ENCODE measurements at regions not wholly inside any gene's neighbourhood (a gene's known extent, or its start where the extent isn't known, plus 50 kb on each side); places are given as distances from the start of the nearest gene placed in this dataset.
"Not testable (repeated sequence)": the region's sequence is repeated elsewhere in the genome, so short reads cannot be mapped to it uniquely, and the experiment has no call there.

DNA sequence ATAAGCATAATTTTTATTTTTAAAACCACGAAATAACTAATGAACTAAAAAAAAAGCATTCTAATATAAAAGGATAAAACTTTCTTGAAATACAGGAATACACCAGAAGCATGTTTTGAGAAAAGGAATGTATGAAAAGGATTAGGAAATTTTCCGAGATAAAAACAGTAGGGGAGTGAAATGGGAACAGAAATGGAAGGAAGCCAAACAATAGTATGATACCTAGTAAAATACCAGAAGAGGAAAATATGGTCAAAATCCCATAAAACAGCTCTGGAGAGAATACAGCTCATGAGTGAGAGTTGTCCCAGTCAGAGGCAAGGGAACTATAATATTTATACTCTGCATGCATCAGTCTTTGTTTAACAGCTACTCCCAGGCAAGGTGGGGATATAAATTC, 1016.2 kb downstream of the SLC6A15 start:
- no peak overlapping the region for H3K27ac ChIP-seq (ENCODE audit: low read depth in 2 of 2, low read length in 1 of 2)
- no peaks in the 10 kb centered on the region for H3K4me1 ChIP-seq (ENCODE audit: control insufficient read depth in 2 of 2, insufficient read depth in 2 of 2, low read length in 1 of 2)
- H3K9me3 ChIP-seq (ENCODE audit: control insufficient read depth in 2 of 2, insufficient read depth in 1 of 2, low read depth in 1 of 2, low read length in 1 of 2) = no peaks in the 10 kb centered on the region
- no peaks in the 10 kb centered on the region for H3K27me3 ChIP-seq (ENCODE audit: control insufficient read depth in 1 of 2, insufficient read depth in 2 of 2, low read length in 2 of 2)
- 51 to 59% methylated on average over 2 of the region's 2 CpGs for WGBS, 2 donors
- H3K4me3 ChIP-seq (ENCODE audit: low read depth in 1 of 2, low read length in 2 of 2) = no peak overlapping the region
- H3K36me3 ChIP-seq (ENCODE audit: control insufficient read depth in 2 of 2, insufficient read depth in 2 of 2, low read length in 1 of 2) = no peaks in the 10 kb centered on the region

DNA sequence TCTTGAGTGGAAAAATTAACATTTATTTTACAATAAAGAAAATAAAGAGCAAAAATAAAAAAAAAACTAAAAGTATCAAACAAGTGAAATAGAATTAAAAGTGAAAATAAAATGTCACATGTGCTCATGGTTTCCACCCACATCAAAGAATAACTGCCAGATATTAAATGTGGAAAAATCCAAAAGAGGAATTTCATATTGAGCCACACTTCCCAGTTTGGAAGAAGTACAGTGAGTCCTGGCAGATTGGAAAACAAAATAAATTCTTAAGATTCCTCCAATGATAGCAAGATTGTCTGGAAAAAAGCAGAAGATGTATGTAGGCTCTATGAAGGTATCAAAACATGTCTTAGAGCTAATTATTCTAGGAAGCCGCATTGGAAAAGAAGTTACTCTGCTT, 1019.5 kb downstream of the SLC6A15 start:
- Histone ChIP-seq H3K27me3 (ENCODE audit: control insufficient read depth in 1 of 2, insufficient read depth in 2 of 2, low read length in 2 of 2) (no peaks in the 10 kb centered on the region), H3K27ac (ENCODE audit: low read depth in 2 of 2, low read length in 1 of 2) (no peak overlapping the region), H3K9me3 (ENCODE audit: control insufficient read depth in 2 of 2, insufficient read depth in 1 of 2, low read depth in 1 of 2, low read length in 1 of 2) (no peaks in the 10 kb centered on the region), H3K36me3 (ENCODE audit: control insufficient read depth in 2 of 2, insufficient read depth in 2 of 2, low read length in 1 of 2) (no peaks in the 10 kb centered on the region), H3K4me3 (ENCODE audit: low read depth in 1 of 2, low read length in 2 of 2) (no peak overlapping the region), H3K4me1 (ENCODE audit: control insufficient read depth in 2 of 2, insufficient read depth in 2 of 2, low read length in 1 of 2) (no peaks in the 10 kb centered on the region)
- WGBS, 2 donors = 3 to 48% methylated on average over 1 of the region's 1 CpG

DNA sequence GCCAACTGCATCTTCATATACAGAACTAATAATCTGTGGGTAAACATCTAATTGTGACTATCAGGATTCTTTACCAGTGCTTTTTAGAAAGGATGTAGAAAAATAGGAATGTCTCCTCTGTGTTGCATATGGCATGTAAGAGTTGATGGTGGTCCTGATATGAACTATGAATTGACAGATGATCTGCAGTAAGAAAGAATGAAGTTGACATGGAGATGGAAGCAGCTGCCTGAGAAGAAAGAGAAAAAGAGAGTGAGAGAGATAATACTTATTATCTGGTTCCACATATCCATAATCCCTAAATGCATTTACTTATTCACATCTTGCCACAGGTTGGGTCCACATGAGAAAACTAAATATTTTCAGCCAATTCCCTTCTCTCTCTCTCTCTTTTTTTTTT, 1022.9 kb downstream of the SLC6A15 start:
- Histone ChIP-seq H3K27ac (ENCODE audit: low read depth in 2 of 2, low read length in 1 of 2) (no peak overlapping the region), H3K36me3 (ENCODE audit: control insufficient read depth in 2 of 2, insufficient read depth in 2 of 2, low read length in 1 of 2) (no peaks in the 10 kb centered on the region), H3K9me3 (ENCODE audit: control insufficient read depth in 2 of 2, insufficient read depth in 1 of 2, low read depth in 1 of 2, low read length in 1 of 2) (no peaks in the 10 kb centered on the region), H3K4me3 (ENCODE audit: low read depth in 1 of 2, low read length in 2 of 2) (no peak overlapping the region), H3K4me1 (ENCODE audit: control insufficient read depth in 2 of 2, insufficient read depth in 2 of 2, low read length in 1 of 2) (no peaks in the 10 kb centered on the region), H3K27me3 (ENCODE audit: control insufficient read depth in 1 of 2, insufficient read depth in 2 of 2, low read length in 2 of 2) (no peaks in the 10 kb centered on the region)

DNA sequence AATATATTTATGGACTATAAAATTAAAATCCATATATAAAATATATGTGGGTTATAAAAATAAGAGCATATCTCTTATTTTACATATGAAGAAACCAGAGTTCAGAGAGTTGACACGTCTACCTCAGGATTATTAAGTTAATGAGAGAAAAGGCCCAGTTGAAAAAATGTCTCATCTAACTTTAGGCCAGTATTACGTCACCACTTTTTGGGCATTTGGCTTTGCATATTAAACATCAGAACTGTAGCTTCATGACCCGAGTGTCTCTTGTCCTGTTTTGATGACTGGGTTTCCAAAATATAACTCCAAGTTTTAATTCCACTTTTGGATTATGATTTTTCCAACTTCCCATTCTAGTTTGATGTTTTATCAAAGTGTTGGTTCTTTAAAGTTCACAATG, 1026.1 kb downstream of the SLC6A15 start:
- no peaks in the 10 kb centered on the region for H3K27me3 ChIP-seq (ENCODE audit: control insufficient read depth in 1 of 2, insufficient read depth in 2 of 2, low read length in 2 of 2)
- no peak overlapping the region for H3K4me3 ChIP-seq (ENCODE audit: low read depth in 1 of 2, low read length in 2 of 2)
- no peak overlapping the region for H3K27ac ChIP-seq (ENCODE audit: low read depth in 2 of 2, low read length in 1 of 2)
- no peaks in the 10 kb centered on the region for H3K4me1 ChIP-seq (ENCODE audit: control insufficient read depth in 2 of 2, insufficient read depth in 2 of 2, low read length in 1 of 2)
- no peaks in the 10 kb centered on the region for H3K9me3 ChIP-seq (ENCODE audit: control insufficient read depth in 2 of 2, insufficient read depth in 1 of 2, low read depth in 1 of 2, low read length in 1 of 2)
- H3K36me3 ChIP-seq (ENCODE audit: control insufficient read depth in 2 of 2, insufficient read depth in 2 of 2, low read length in 1 of 2) = no peaks in the 10 kb centered on the region
- 70 to 79% methylated on average over 3 of the region's 3 CpGs for WGBS, 2 donors

DNA sequence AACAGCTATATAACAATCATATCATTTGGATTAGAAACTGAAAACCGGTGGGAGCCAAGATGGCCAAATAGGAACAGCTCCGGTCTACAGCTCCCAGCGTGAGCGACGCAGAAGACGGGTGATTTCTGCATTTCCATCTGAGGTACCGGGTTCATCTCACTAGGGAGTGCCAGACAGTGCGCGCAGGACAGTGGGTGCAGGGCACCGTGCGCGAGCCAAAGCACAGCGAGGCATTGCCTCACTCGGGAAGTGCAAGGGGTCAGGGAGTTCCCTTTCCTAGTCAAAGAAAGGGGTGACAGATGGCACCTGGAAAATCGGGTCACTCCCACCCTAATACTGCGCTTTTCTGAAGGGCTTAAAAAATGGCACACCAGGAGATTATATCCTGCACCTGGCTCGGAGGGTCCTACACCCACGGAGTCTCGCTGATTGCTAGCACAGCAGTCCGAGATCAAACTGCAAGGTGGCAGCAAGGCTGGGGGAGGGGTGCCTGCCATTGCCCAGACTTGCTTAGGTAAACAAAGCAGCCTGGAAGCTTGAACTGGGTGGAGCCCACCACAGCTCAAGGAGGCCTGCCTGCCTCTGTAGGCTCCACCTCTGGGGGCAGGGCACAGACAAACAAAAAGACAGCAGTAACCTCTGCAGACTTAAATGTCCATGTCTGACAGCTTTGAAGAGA, 1041.5 kb downstream of the SLC6A15 start:
- not testable (repeated sequence) for H3K27ac ChIP-seq (ENCODE audit: low read depth in 2 of 2, low read length in 1 of 2); H3K4me3 ChIP-seq (ENCODE audit: low read depth in 1 of 2, low read length in 2 of 2); H3K27me3 ChIP-seq (ENCODE audit: control insufficient read depth in 1 of 2, insufficient read depth in 2 of 2, low read length in 2 of 2); H3K4me1 ChIP-seq (ENCODE audit: control insufficient read depth in 2 of 2, insufficient read depth in 2 of 2, low read length in 1 of 2); H3K36me3 ChIP-seq (ENCODE audit: control insufficient read depth in 2 of 2, insufficient read depth in 2 of 2, low read length in 1 of 2); H3K9me3 ChIP-seq (ENCODE audit: control insufficient read depth in 2 of 2, insufficient read depth in 1 of 2, low read depth in 1 of 2, low read length in 1 of 2)
- 94% methylated on average over 20 of the region's 20 CpGs for WGBS, 2 donors

DNA sequence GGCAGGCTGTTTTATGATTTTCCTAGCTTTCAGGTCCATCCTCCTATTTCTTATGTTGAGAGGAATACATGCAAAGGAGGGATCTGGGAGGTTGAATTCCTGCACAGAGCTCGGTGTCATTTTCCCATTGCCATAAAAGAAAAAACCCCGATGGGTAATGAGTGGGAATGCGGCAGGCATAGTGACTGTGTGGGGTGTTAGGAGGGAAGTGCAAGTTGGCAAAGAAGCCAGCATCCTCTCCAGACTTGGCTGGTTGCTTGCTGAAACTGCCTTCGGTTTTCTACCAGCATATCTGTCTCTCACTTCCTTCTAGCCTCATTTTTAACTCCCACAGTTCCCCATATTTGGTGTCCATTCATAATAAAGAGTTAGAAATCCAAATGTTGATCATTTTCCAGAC, 1046.1 kb downstream of the SLC6A15 start:
- no peaks in the 10 kb centered on the region for H3K36me3 ChIP-seq (ENCODE audit: control insufficient read depth in 2 of 2, insufficient read depth in 2 of 2, low read length in 1 of 2)
- no peaks in the 10 kb centered on the region for H3K9me3 ChIP-seq (ENCODE audit: control insufficient read depth in 2 of 2, insufficient read depth in 1 of 2, low read depth in 1 of 2, low read length in 1 of 2)
- no peaks in the 10 kb centered on the region for H3K27me3 ChIP-seq (ENCODE audit: control insufficient read depth in 1 of 2, insufficient read depth in 2 of 2, low read length in 2 of 2)
- no peak overlapping the region for H3K4me3 ChIP-seq (ENCODE audit: low read depth in 1 of 2, low read length in 2 of 2)
- no peak overlapping the region for H3K27ac ChIP-seq (ENCODE audit: low read depth in 2 of 2, low read length in 1 of 2)
- WGBS, 2 donors = 80 to 87% methylated on average over 4 of the region's 4 CpGs
- no peaks in the 10 kb centered on the region for H3K4me1 ChIP-seq (ENCODE audit: control insufficient read depth in 2 of 2, insufficient read depth in 2 of 2, low read length in 1 of 2)

DNA sequence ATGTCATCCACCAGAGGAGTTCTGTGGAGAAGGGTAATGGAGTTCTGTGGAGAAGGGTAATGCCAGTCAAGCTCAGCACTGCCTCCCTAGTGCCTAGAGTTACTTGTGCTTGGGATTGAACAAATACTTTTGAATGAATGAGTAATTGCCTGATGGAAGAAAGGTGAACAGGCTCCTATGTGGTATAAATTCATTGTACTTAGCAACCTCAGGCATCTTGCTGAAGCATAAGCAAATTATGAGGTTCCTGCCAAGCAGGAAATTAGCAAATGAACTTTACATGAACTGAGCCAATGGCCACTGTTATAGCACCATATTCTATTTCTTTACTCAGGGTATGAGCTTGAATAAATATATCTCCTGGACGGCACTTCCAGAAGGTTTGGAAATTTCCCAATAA, 1047.2 kb downstream of the SLC6A15 start:
- WGBS, 2 donors = 43 to 58% methylated on average over 1 of the region's 1 CpG
- Histone ChIP-seq H3K27me3 (ENCODE audit: control insufficient read depth in 1 of 2, insufficient read depth in 2 of 2, low read length in 2 of 2) (no peaks in the 10 kb centered on the region), H3K27ac (ENCODE audit: low read depth in 2 of 2, low read length in 1 of 2) (no peak overlapping the region), H3K9me3 (ENCODE audit: control insufficient read depth in 2 of 2, insufficient read depth in 1 of 2, low read depth in 1 of 2, low read length in 1 of 2) (no peaks in the 10 kb centered on the region), H3K36me3 (ENCODE audit: control insufficient read depth in 2 of 2, insufficient read depth in 2 of 2, low read length in 1 of 2) (no peaks in the 10 kb centered on the region), H3K4me1 (ENCODE audit: control insufficient read depth in 2 of 2, insufficient read depth in 2 of 2, low read length in 1 of 2) (no peaks in the 10 kb centered on the region), H3K4me3 (ENCODE audit: low read depth in 1 of 2, low read length in 2 of 2) (no peak overlapping the region)

DNA sequence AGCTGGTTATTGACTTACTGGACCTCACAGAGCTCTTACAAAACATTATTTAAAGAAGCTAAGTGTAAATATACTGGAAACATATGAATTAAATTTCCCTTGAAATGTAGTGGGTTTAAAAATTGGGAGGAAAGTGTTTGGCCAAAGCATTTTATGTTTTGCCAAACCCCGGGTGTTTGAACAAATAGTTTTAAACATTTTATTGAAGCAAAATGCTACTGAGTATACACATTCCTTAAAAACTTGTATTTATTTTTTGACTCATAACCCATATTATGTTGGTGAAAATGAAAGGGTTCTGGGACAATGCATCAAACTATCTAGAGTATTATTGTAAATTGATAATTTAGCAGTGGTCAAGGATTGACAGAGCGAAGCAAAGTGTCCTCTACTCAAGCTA, 1048.5 kb downstream of the SLC6A15 start:
- Histone ChIP-seq H3K4me3 (ENCODE audit: low read depth in 1 of 2, low read length in 2 of 2) (no peak overlapping the region), H3K9me3 (ENCODE audit: control insufficient read depth in 2 of 2, insufficient read depth in 1 of 2, low read depth in 1 of 2, low read length in 1 of 2) (no peaks in the 10 kb centered on the region), H3K27ac (ENCODE audit: low read depth in 2 of 2, low read length in 1 of 2) (no peak overlapping the region), H3K36me3 (ENCODE audit: control insufficient read depth in 2 of 2, insufficient read depth in 2 of 2, low read length in 1 of 2) (no peaks in the 10 kb centered on the region), H3K27me3 (ENCODE audit: control insufficient read depth in 1 of 2, insufficient read depth in 2 of 2, low read length in 2 of 2) (no peaks in the 10 kb centered on the region), H3K4me1 (ENCODE audit: control insufficient read depth in 2 of 2, insufficient read depth in 2 of 2, low read length in 1 of 2) (no peaks in the 10 kb centered on the region)
- 72 to 73% methylated on average over 2 of the region's 2 CpGs for WGBS, 2 donors

DNA sequence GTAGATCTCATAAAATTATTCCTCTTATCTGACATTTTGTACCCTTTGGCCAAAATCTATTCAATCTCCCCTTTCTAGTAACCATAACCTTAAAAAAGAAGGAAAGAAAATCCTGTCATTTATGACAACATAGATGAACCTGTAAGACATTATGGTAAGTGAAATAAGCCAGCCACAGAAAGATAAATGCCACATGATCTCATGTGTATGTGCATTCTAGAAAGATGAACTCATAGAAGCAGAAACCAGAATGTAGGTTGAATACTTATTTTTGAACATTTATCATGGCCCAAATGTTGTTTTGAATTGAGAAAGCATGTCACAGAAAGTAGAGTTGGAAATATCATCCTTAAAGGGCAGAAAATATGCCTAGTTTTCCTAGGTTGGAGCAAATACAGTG, 1053.6 kb downstream of the SLC6A15 start:
- H3K4me1 ChIP-seq (ENCODE audit: control insufficient read depth in 2 of 2, insufficient read depth in 2 of 2, low read length in 1 of 2) = no peaks in the 10 kb centered on the region
- no peak overlapping the region for H3K4me3 ChIP-seq (ENCODE audit: low read depth in 1 of 2, low read length in 2 of 2)

DNA sequence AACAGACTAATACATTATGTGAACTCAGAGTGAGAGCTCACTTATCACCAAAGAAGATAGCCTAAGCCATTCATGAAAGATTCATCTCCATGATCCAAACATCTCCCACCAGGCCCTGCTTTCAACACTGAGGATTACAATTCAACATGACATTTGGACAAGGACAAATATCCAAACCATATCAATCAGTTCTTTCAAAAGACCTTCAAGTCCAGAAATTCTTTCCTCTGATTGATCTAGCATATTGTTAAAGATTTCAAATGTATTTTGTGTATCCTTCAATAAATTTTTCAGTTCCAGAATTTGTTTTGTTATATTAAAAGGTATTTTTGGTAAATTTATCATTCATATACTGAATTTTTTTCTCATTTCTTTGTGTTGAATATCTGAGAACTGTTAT, 1055.8 kb downstream of the SLC6A15 start:
- Histone ChIP-seq H3K27ac (ENCODE audit: low read depth in 2 of 2, low read length in 1 of 2) (no peak overlapping the region), H3K27me3 (ENCODE audit: control insufficient read depth in 1 of 2, insufficient read depth in 2 of 2, low read length in 2 of 2) (no peaks in the 10 kb centered on the region), H3K36me3 (ENCODE audit: control insufficient read depth in 2 of 2, insufficient read depth in 2 of 2, low read length in 1 of 2) (no peaks in the 10 kb centered on the region), H3K9me3 (ENCODE audit: control insufficient read depth in 2 of 2, insufficient read depth in 1 of 2, low read depth in 1 of 2, low read length in 1 of 2) (peaks cover 3 to 15% of the 10 kb centered on the region in 2 donors), H3K4me3 (ENCODE audit: low read depth in 1 of 2, low read length in 2 of 2) (no peak overlapping the region), H3K4me1 (ENCODE audit: control insufficient read depth in 2 of 2, insufficient read depth in 2 of 2, low read length in 1 of 2) (no peaks in the 10 kb centered on the region)

More for the DNA sequence above, 1053.6 kb downstream of the SLC6A15 start:
- Histone ChIP-seq H3K36me3 (ENCODE audit: control insufficient read depth in 2 of 2, insufficient read depth in 2 of 2, low read length in 1 of 2) (no peaks in the 10 kb centered on the region), H3K9me3 (ENCODE audit: control insufficient read depth in 2 of 2, insufficient read depth in 1 of 2, low read depth in 1 of 2, low read length in 1 of 2) (peaks cover 3 to 15% of the 10 kb centered on the region in 2 donors), H3K27me3 (ENCODE audit: control insufficient read depth in 1 of 2, insufficient read depth in 2 of 2, low read length in 2 of 2) (no peaks in the 10 kb centered on the region), H3K27ac (ENCODE audit: low read depth in 2 of 2, low read length in 1 of 2) (no peak overlapping the region)

All from esophagus (tissue), 2 donors.